H9 (cell line): ENCODE measurements at regions not wholly inside any gene's neighbourhood (a gene's known extent, or its start where the extent isn't known, plus 50 kb on each side); places are given as distances from the start of the nearest gene placed in this dataset.

Source experiments
- DNase-seq: peaks from one replicate; pipeline ENCODE4 v3.0.0-alpha.2; 2017
- H2AFZ ChIP-seq: one replicate; pipeline ENCODE4 v1.6.1; 2013; ENCODE audit warnings: mild to moderate bottlenecking, low read length, control low read depth, moderate library complexity
- H2AK5ac ChIP-seq: 2 replicates; pipeline ENCODE4 v1.6.1; 2013; ENCODE audit warnings: low read length, control low read depth, mixed read lengths; ENCODE audit not compliant: insufficient read length
- H2BK120ac ChIP-seq: one replicate; pipeline ENCODE4 v1.6.1; 2013; ENCODE audit warnings: low read depth, mild to moderate bottlenecking, low read length, control low read depth, inconsistent platforms; ENCODE audit not compliant: poor library complexity, severe bottlenecking
- H2BK12ac ChIP-seq: 2 replicates; pipeline ENCODE4 v1.6.1; 2013; ENCODE audit warnings: low read length, control low read depth, mixed read lengths, low read depth; ENCODE audit not compliant: insufficient read length
- H2BK15ac ChIP-seq: 2 replicates; pipeline ENCODE4 v1.6.1; 2013; ENCODE audit warnings: low read depth, low read length, control low read depth
- H2BK20ac ChIP-seq: one replicate; pipeline ENCODE4 v1.6.1; 2013; ENCODE audit warnings: low read depth, mild to moderate bottlenecking, low read length, control low read depth, inconsistent platforms; ENCODE audit not compliant: poor library complexity, severe bottlenecking
- H2BK5ac ChIP-seq: 2 replicates; pipeline ENCODE4 v1.6.1; 2013; ENCODE audit warnings: low read length, control low read depth, mixed read lengths; ENCODE audit not compliant: insufficient read length
- H3K14ac ChIP-seq: 2 replicates; pipeline ENCODE4 v1.6.1; 2013; ENCODE audit warnings: low read length, control low read depth; ENCODE audit not compliant: insufficient read depth
- H3K18ac ChIP-seq: 2 replicates; pipeline ENCODE4 v1.6.1; 2013; ENCODE audit warnings: low read depth, mild to moderate bottlenecking, mixed read lengths, low read length, control low read depth; ENCODE audit not compliant: insufficient read length
- H3K23ac ChIP-seq: 2 replicates; pipeline ENCODE4 v1.6.1; 2013; ENCODE audit warnings: low read length, control low read depth, mixed read lengths, low read depth; ENCODE audit not compliant: insufficient read length
- H3K23me2 ChIP-seq: 2 replicates; pipeline ENCODE4 v1.6.1; 2013; ENCODE audit warnings: low read depth, mild to moderate bottlenecking, mixed read lengths, low read length, control low read depth; ENCODE audit not compliant: insufficient read length, poor library complexity, severe bottlenecking
- H3K27ac ChIP-seq: 2 replicates; pipeline ENCODE4 v1.5.1; 2013; ENCODE audit warnings: low read length, control low read depth, mixed read lengths, low read depth; ENCODE audit not compliant: insufficient read length
- H3K27me3 ChIP-seq: 2 replicates; pipeline ENCODE4 v1.6.1; 2013; ENCODE audit warnings: low read length, control low read depth, inconsistent platforms; ENCODE audit not compliant: insufficient read depth
- H3K4ac ChIP-seq: 2 replicates; pipeline ENCODE4 v1.6.1; 2013; ENCODE audit warnings: low read depth, mild to moderate bottlenecking, control low read depth, inconsistent platforms, low read length, moderate library complexity
- H3K4me1 ChIP-seq: 2 replicates; pipeline ENCODE4 v1.6.1; 2013; ENCODE audit warnings: low read length, control low read depth, inconsistent platforms; ENCODE audit not compliant: insufficient read depth
- H3K4me2 ChIP-seq: 2 replicates; pipeline ENCODE4 v1.6.1; 2013; ENCODE audit warnings: low read length, control low read depth, mixed read lengths; ENCODE audit not compliant: insufficient read length, insufficient read depth
- H3K56ac ChIP-seq: 2 replicates; pipeline ENCODE4 v1.6.1; 2013; ENCODE audit warnings: low read depth, mild to moderate bottlenecking, mixed read lengths, low read length, control low read depth; ENCODE audit not compliant: insufficient read length
- H3K79me1 ChIP-seq: 2 replicates; pipeline ENCODE4 v1.6.1; 2013; ENCODE audit warnings: low read depth, mild to moderate bottlenecking, moderate library complexity, low read length, control low read depth, inconsistent platforms; ENCODE audit not compliant: insufficient read depth, poor library complexity, severe bottlenecking
- H3K79me2 ChIP-seq: 2 replicates; pipeline ENCODE4 v1.6.1; 2013; ENCODE audit warnings: low read length, control low read depth, inconsistent platforms; ENCODE audit not compliant: insufficient read depth
- H3K9ac ChIP-seq: 2 replicates; pipeline ENCODE4 v1.6.1; 2013; ENCODE audit warnings: low read length, control low read depth, mixed read lengths; ENCODE audit not compliant: insufficient read length; ENCODE audit errors: extremely low read depth
- H3K9me3 ChIP-seq: one replicate; pipeline ENCODE4 v1.6.1; 2013; ENCODE audit warnings: low read depth, low read length, inconsistent platforms; ENCODE audit not compliant: control insufficient read depth
- H3T11ph ChIP-seq: one replicate; pipeline ENCODE4 v1.6.1; 2013; ENCODE audit warnings: mild to moderate bottlenecking, low read length, control low read depth, inconsistent platforms
- H4K20me1 ChIP-seq: one replicate; pipeline ENCODE4 v1.6.1; 2013; ENCODE audit not compliant: control insufficient read depth, insufficient read length, insufficient read depth
- H4K5ac ChIP-seq: 2 replicates; pipeline ENCODE4 v1.6.1; 2013; ENCODE audit warnings: low read depth, mild to moderate bottlenecking, mixed read lengths, low read length, control low read depth; ENCODE audit not compliant: insufficient read length
- H4K8ac ChIP-seq: replicated peaks from 2 replicates; pipeline ENCODE4 v1.6.1; 2013; ENCODE audit warnings: low read length, control low read depth, mixed read lengths, low read depth; ENCODE audit not compliant: insufficient read length
- H4K91ac ChIP-seq: 2 replicates; pipeline ENCODE4 v1.6.1; 2013; ENCODE audit warnings: low read depth, mild to moderate bottlenecking, moderate library complexity, mixed read lengths, low read length, control low read depth; ENCODE audit not compliant: insufficient read length
- H3K27ac Mint-ChIP-seq, 3 experiments: 2 replicates in 2 of 3; 3 replicates in 1 of 3; pipeline ENCODE4 v1.8.0; 2020 to 2021; ENCODE audit warnings: mixed read lengths in 3 of 3, mild to moderate bottlenecking in 1 of 3, moderate library complexity in 1 of 3
- H3K27me3 Mint-ChIP-seq: 2 replicates; pipeline ENCODE4 v1.8.0; 2021; ENCODE audit warnings: low read depth, mild to moderate bottlenecking, moderate library complexity, mixed read lengths
- H3K36me3 Mint-ChIP-seq, 3 experiments: 2 replicates in 2 of 3; 3 replicates in 1 of 3; pipeline ENCODE4 v1.8.0; 2020 to 2021; ENCODE audit warnings: low read depth in 3 of 3, mixed read lengths in 3 of 3; ENCODE audit not compliant: insufficient read depth in 1 of 3
- H3K4me1 Mint-ChIP-seq, 2 experiments: 2 replicates each; pipeline ENCODE4 v1.8.0; 2020; ENCODE audit warnings: mixed read lengths in 2 of 2
- H3K4me3 Mint-ChIP-seq, 2 experiments: 2 replicates in 1 of 2; 3 replicates in 1 of 2; pipeline ENCODE4 v1.8.0; 2020 to 2021; ENCODE audit warnings: mild to moderate bottlenecking in 2 of 2, mixed read lengths in 2 of 2, moderate library complexity in 1 of 2
- H3K9me3 Mint-ChIP-seq, 2 experiments: 2 replicates in 1 of 2; 3 replicates in 1 of 2; pipeline ENCODE4 v1.8.0; 2020; ENCODE audit warnings: mild to moderate bottlenecking in 2 of 2, mixed read lengths in 2 of 2, moderate library complexity in 1 of 2
- WGBS: extraction: QIAGEN DNeasy Blood & Tissue Kit; methylation state at CpG from one replicate; pipeline ENCODE4 v1.1.7; 2013; ENCODE audit warnings: missing lambda C conversion rate, low lambda C conversion rate, mixed read lengths; ENCODE audit not compliant: insufficient read length; ENCODE audit errors: extremely low coverage; 5-methylcytosine and 5-hydroxymethylcytosine counted together
- TF ChIP-seq, protein P1 (sequence below): fragments of 200-600 bp; sonication (generic); conservative IDR thresholded peaks from 3 replicates; pipeline ENCODE4 v1.8.0; 2021; ENCODE audit warnings: antibody characterized with exemption, mild to moderate bottlenecking

DNA sequence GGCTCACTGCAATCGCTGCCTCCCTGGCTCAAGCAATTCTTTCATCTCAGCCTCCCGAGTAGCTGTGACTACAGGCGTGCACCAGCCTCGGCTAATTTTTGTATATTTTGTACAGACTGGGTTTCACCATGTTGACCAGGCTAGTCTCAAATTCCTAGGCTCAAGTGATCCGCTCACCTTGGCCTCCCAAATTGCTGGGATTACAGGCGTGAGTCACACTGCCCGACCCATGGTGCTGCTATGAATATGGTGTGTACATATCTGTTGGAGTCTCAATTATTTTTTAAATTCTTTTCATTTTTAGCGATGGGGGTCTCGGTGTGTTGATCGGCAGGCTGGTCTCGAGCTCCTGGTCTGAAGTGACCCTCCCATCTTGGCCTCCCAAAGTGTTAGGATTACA is 78.0 kb upstream of the PRKX start:
- H3K4me1 ChIP-seq, result peaks cover 2% of the 10 kb centered on the region; the same call in 1 of the 2 replicates
- H3K23me2 ChIP-seq, result no peaks in the 10 kb centered on the region
- no peak overlapping the region for H3K14ac ChIP-seq
- H3K79me1 ChIP-seq, result no peaks in the 10 kb centered on the region
- H3K27ac Mint-ChIP-seq, result no peak overlapping the region
- TF ChIP-seq, protein P1, sequence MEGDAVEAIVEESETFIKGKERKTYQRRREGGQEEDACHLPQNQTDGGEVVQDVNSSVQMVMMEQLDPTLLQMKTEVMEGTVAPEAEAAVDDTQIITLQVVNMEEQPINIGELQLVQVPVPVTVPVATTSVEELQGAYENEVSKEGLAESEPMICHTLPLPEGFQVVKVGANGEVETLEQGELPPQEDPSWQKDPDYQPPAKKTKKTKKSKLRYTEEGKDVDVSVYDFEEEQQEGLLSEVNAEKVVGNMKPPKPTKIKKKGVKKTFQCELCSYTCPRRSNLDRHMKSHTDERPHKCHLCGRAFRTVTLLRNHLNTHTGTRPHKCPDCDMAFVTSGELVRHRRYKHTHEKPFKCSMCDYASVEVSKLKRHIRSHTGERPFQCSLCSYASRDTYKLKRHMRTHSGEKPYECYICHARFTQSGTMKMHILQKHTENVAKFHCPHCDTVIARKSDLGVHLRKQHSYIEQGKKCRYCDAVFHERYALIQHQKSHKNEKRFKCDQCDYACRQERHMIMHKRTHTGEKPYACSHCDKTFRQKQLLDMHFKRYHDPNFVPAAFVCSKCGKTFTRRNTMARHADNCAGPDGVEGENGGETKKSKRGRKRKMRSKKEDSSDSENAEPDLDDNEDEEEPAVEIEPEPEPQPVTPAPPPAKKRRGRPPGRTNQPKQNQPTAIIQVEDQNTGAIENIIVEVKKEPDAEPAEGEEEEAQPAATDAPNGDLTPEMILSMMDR, result no peak
- no peak overlapping the region for H2BK15ac ChIP-seq
- H3K56ac ChIP-seq, result no peak overlapping the region
- no peak overlapping the region for H2BK5ac ChIP-seq
- no peak overlapping the region for H2BK120ac ChIP-seq
- no peaks in the 10 kb centered on the region for H4K20me1 ChIP-seq
- no peaks in the 10 kb centered on the region for H3K9me3 ChIP-seq
- H4K5ac ChIP-seq, result no peak overlapping the region
- no peak overlapping the region for H3K18ac ChIP-seq
- H4K8ac ChIP-seq, result no peak overlapping the region
- no peaks in the 10 kb centered on the region for H3K27me3 ChIP-seq
- no peak for DNase-seq
- no CpG with 5 or more reads among the region's 11 CpGs for WGBS
- no peak overlapping the region for H3K27ac ChIP-seq
- no peak overlapping the region for H3K4me3 Mint-ChIP-seq
- no peaks in the 10 kb centered on the region for H3K9me3 Mint-ChIP-seq
- H2AK5ac ChIP-seq, result no peak overlapping the region
- no peak overlapping the region for H3K23ac ChIP-seq
- no peak overlapping the region for H2BK12ac ChIP-seq
- H3K4me1 Mint-ChIP-seq, result peaks cover 21 to 23% of the 10 kb centered on the region in 2 experiments
- peaks cover 12% of the 10 kb centered on the region for H3K27me3 Mint-ChIP-seq
- H3K4ac ChIP-seq, result no peak overlapping the region
- H3K9ac ChIP-seq, result no peak overlapping the region
- no peak overlapping the region for H2AFZ ChIP-seq
- no peak overlapping the region for H3T11ph ChIP-seq
- H4K91ac ChIP-seq, result no peak overlapping the region
- H2BK20ac ChIP-seq, result no peak overlapping the region
- no peaks in the 10 kb centered on the region for H3K79me2 ChIP-seq
- no peak overlapping the region for H3K4me2 ChIP-seq
- H3K36me3 Mint-ChIP-seq, result no peaks in the 10 kb centered on the region
